Upper lobe of left lung (tissue), 6 donors: ENCODE measurements at regions not wholly inside any gene's neighbourhood (a gene's known extent, or its start where the extent isn't known, plus 50 kb on each side); places are given as distances from the start of the nearest gene placed in this dataset.

ENCODE experiments used
- ATAC-seq, 2 donors: fragments of 200-7000 bp; cut with Tn5 transposase; one replicate each; pipeline ENCODE4 v1.9.1; 2022; ENCODE audit warnings: mild to moderate bottlenecking in 2 of 2, moderate library complexity in 2 of 2; ENCODE audit not compliant: low FRiP score in 2 of 2
- DNase-seq, 2 donors: peaks; one replicate each; pipeline ENCODE4 v3.0.0-alpha.2; 2019 to 2020
- H3K27ac ChIP-seq, 4 donors: fragments of 200-600 bp; sonication (generic); one replicate each; pipeline ENCODE4 v1.5.1; 2016 to 2019
- H3K27me3 ChIP-seq, 4 donors: fragments of 200-600 bp; sonication (generic); one replicate each; pipeline ENCODE4 v1.5.1; 2017 to 2019
- H3K36me3 ChIP-seq, 4 donors: fragments of 200-600 bp; sonication (generic); one replicate each; pipeline ENCODE4 v1.5.1; 2016 to 2019
- H3K4me1 ChIP-seq, 4 donors: fragments of 200-600 bp; sonication (generic); one replicate each; pipeline ENCODE4 v1.5.1; 2018 to 2019
- H3K4me3 ChIP-seq, 4 donors: fragments of 200-600 bp; sonication (generic); one replicate each; pipeline ENCODE4 v1.5.1; 2017 to 2019; ENCODE audit warnings: mild to moderate bottlenecking in 2 of 4, moderate library complexity in 1 of 4
- H3K9me3 ChIP-seq, 4 donors: fragments of 200-600 bp; sonication (generic); one replicate each; pipeline ENCODE4 v1.5.1; 2018 to 2019
- EP300 ChIP-seq, 4 donors: sonication (generic); formaldehyde crosslinking; IDR thresholded peaks; one replicate each; pipeline ENCODE4 v1.5.1; 2017; ENCODE audit warnings: antibody characterized with exemption in 4 of 4, control low read depth in 2 of 4
- POLR2A ChIP-seq, 4 donors: fragments of 450-650 bp; IDR thresholded peaks; one replicate each; pipeline ENCODE4 v1.5.1; 2016 to 2017; ENCODE audit warnings: antibody characterized with exemption in 4 of 4, mild to moderate bottlenecking in 2 of 4
- POLR2AphosphoS5 ChIP-seq, 2 donors: sonication (generic); formaldehyde crosslinking; IDR thresholded peaks; one replicate each; pipeline ENCODE4 v1.5.1; 2017; ENCODE audit warnings: antibody characterized with exemption in 2 of 2
- WGBS, 2 donors: methylation state at CpG; one replicate each; pipeline ENCODE4 v1.1.5; 2017 to 2018; 5-methylcytosine and 5-hydroxymethylcytosine counted together
- TF ChIP-seq, protein P1 (sequence below), 6 experiments: fragments of 450-650 bp in 4 of 6; fragments of 200-600 bp in 2 of 6; sonication (generic) in 2 of 6; IDR thresholded peaks; one replicate each; pipeline ENCODE4 v1.5.1; 2016 to 2019; ENCODE audit warnings: antibody characterized with exemption in 6 of 6
- donor health status: DM: no; HTN: no; CAD: no; lungs with moderate emphysema.
- donor health status: DM: no; HTN: yes; CAD: no; lungs with severe emphysema.

DNA sequence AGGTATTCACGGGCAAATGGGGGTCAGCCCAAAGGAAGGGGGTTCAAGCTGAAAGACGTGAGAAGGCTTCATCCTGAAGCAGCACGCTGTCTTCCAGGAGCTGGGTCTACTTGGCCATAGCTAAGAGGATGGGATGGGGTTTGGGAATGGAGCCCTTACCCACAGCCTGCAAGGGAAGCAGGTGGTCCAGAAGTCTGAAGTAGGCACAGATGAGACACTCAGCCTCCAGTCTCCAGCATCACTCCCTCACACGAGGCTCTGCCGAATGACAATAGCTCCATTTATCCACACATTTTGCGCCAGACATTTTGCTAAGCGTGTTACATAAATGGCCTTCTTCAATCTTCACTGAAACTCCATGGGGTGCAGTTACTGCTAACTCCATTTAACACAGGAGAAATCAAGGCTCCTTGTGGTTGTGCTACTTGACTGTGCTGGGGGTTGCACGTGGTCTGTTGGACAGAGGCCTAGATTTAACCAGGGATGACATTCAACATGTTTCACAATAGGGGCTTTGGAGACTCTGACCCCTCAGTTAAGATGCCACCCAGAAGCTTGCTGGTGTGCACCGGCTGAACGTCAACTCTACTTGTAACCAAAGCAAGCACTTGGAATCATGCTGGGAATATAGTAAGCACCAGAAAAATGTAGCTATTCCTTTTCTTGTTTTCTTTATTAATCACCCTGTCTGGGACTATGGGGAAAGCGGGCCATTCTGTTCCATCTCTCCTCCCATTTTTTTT is 85.3 kb downstream of the FAM241B start:
- no peaks in the 10 kb centered on the region for H3K4me1 ChIP-seq
- TF ChIP-seq, protein P1, sequence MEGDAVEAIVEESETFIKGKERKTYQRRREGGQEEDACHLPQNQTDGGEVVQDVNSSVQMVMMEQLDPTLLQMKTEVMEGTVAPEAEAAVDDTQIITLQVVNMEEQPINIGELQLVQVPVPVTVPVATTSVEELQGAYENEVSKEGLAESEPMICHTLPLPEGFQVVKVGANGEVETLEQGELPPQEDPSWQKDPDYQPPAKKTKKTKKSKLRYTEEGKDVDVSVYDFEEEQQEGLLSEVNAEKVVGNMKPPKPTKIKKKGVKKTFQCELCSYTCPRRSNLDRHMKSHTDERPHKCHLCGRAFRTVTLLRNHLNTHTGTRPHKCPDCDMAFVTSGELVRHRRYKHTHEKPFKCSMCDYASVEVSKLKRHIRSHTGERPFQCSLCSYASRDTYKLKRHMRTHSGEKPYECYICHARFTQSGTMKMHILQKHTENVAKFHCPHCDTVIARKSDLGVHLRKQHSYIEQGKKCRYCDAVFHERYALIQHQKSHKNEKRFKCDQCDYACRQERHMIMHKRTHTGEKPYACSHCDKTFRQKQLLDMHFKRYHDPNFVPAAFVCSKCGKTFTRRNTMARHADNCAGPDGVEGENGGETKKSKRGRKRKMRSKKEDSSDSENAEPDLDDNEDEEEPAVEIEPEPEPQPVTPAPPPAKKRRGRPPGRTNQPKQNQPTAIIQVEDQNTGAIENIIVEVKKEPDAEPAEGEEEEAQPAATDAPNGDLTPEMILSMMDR (IDR thresholded peaks at IDR 0.05) = no peak
- no peak for TF ChIP-seq POLR2A (IDR thresholded peaks at IDR 0.05)
- no peak for TF ChIP-seq POLR2AphosphoS5 (IDR thresholded peaks at IDR 0.05)
- no peak for TF ChIP-seq EP300 (IDR thresholded peaks at IDR 0.05)
- H3K4me3 ChIP-seq = no peak overlapping the region
- H3K36me3 ChIP-seq = no peaks in the 10 kb centered on the region
- H3K27me3 ChIP-seq = no peaks in the 10 kb centered on the region
- no peak for DNase-seq
- no peak overlapping the region for H3K27ac ChIP-seq
- no peaks in the 10 kb centered on the region for H3K9me3 ChIP-seq
- 76 to 77% methylated on average over 10 to 11 of the region's 11 CpGs for WGBS, 2 donors
- ATAC-seq = no peak

DNA sequence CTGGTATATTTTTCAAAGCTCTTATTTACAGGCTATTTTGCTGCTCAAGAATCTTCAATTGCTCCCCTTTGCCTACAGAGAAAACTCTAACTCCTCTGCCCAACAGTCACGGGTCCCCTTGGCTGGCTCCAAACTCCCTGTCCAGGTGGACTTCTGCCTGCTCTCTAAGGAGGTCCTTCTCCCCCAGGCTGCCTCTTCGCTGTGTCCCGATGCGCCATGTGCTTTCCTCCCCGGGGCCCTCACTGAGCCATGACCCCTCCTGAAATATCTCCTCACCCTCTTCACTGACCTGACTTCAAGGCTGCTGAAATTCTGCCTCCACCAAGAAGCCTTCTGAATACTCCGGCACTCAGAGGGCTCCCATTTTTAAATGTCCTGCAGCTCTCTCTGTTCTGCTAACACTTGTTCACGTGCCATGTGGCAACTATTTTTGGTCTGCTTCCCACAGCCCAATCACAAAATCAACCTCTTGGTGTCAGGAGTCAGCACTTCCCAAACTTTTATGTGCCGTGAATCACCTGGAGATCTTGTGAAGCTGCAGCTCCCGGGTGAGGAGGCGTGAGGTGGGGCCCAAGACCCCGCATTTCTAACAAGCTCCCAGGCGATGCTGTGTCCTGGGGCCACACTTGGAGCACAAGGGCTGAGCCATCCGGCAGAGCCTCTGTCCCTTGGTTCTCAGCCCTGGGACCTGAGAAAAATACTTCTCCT is 85.7 kb upstream of the COL13A1 start:
- Histone ChIP-seq H3K4me1 (no peaks in the 10 kb centered on the region), H3K27me3 (no peaks in the 10 kb centered on the region), H3K27ac (no peak overlapping the region), H3K36me3 (no peaks in the 10 kb centered on the region), H3K9me3 (no peaks in the 10 kb centered on the region), H3K4me3 (no peak overlapping the region)
- DNase-seq (peak in 1 of 2 donors; percentile 15), ATAC-seq (no peak)
- 78 to 80% methylated on average over 13 of the region's 13 CpGs for WGBS, 2 donors
- no peak for TF ChIP-seq POLR2A (IDR thresholded peaks at IDR 0.05)

DNA sequence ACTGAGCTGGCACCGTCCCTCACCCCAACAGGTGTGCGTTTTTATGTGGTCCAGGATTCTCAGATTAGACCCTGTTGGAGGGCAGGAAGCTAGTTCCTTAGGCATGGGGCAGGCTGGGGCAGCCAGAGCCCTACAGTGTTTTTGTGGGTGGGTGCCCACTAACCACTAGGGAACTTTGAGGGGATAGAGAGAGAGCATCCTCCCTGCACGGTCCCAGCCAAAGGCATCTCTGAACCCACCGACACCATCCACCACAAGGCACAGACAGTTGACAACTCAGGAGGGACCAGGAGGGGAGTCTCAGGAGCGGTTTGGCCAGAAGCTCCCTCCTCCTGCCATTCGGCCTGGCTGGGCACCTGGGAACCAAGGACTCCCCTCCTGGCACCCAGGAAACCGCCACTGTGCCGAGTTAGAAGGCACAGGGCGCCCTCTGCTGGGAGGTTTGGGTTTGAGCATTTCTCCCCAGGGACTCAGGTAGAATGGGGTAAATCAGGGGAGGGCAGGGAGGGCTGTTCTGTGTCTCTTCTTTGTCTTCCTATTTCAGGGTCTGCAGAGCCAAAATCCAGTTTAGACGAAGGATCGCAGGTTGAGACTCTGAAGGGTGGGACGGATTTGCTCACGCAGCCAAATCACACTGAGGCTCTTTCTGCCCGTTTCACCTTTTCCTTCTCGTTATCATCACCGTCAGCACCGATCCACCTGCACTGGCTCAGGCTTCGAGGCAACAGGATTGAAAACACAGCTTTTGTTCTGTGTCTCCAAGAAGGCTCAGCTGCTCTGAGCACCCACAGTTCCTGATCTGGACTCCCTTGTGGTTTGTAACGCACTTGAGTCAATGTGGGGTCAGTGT is 84.8 kb upstream of the COL13A1 start:
- H3K27me3 ChIP-seq = no peaks in the 10 kb centered on the region
- H3K4me3 ChIP-seq = no peak overlapping the region
- no peaks in the 10 kb centered on the region for H3K36me3 ChIP-seq
- 56 to 62% methylated on average over 17 to 19 of the region's 19 CpGs for WGBS, 2 donors
- H3K27ac ChIP-seq = no peak overlapping the region
- H3K9me3 ChIP-seq = no peaks in the 10 kb centered on the region
- DNase-seq (peak; percentile 32 to 54), ATAC-seq (peak; percentile 65 to 66)
- peaks cover 0 to 4% (median 2%) of the 10 kb centered on the region in 4 donors for H3K4me1 ChIP-seq
- TF ChIP-seq POLR2A (IDR thresholded peaks at IDR 0.05) (no peak), EP300 (IDR thresholded peaks at IDR 0.05) (no peak), POLR2AphosphoS5 (IDR thresholded peaks at IDR 0.05) (no peak)
- TF ChIP-seq, protein P1 (IDR thresholded peaks at IDR 0.05) = peak; percentile 43 to 74 (median 66)

DNA sequence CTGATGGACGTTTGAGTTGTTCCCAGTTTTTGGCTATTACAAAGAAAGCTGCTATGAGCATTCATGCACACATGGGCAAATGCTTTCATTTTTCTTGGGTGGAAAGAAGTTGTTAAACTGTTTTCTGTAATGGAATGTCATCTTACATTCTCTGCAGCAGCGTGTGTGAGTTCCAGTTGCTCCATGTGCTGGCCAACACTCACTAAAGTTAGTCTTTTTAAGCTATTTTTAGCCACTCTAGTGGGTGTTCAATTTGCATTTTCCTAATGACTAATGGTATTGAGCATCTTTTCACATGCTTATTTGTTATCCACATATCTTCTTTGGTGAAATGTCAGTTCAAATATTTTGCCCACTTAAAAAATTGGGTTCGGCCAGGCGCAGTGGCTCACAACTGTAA is 82.8 kb upstream of the COL13A1 start:
- Histone ChIP-seq H3K27ac (no peak overlapping the region), H3K4me1 (peaks cover 0 to 8% (median 4%) of the 10 kb centered on the region in 4 donors), H3K4me3 (no peak overlapping the region), H3K9me3 (no peaks in the 10 kb centered on the region), H3K36me3 (no peaks in the 10 kb centered on the region), H3K27me3 (no peaks in the 10 kb centered on the region)
- 80 to 82% methylated on average over 4 of the region's 4 CpGs for WGBS, 2 donors
- TF ChIP-seq POLR2A (IDR thresholded peaks at IDR 0.05) (no peak), POLR2AphosphoS5 (IDR thresholded peaks at IDR 0.05) (no peak), EP300 (IDR thresholded peaks at IDR 0.05) (no peak)
- TF ChIP-seq, protein P1 (IDR thresholded peaks at IDR 0.05) = no peak
- ATAC-seq = no peak
- DNase-seq = no peak
